ENCODE measurements at regions not wholly inside any gene's neighbourhood (a gene's known extent, or its start where the extent isn't known, plus 50 kb on each side); places are given as distances from the start of the nearest gene placed in this dataset. TPM values are rescaled to one million over a fixed set of nuclear protein-coding genes. Genes with fewer than 3 reads are reported as not detected.

GRCh38 chr4:112094330-112094729, 50.9 kb upstream of the FAM241A start:
- DNase-seq = no peak

Small RNA genes lying in the stretch of these regions (small RNA-seq; reads per million reads assigned to genes)
- gene MIR297 = not detected
- gene RNU6-289P = not detected
